Suppressor macrophage treated with lipopolysaccharide for 4 hours (primary cell): ENCODE measurements at regions not wholly inside any gene's neighbourhood (a gene's known extent, or its start where the extent isn't known, plus 50 kb on each side); places are given as distances from the start of the nearest gene placed in this dataset.
"Not testable (repeated sequence)": the region's sequence is repeated elsewhere in the genome, so short reads cannot be mapped to it uniquely, and the experiment has no call there.

ENCODE experiments used
- DNase-seq: peaks from one replicate; pipeline ENCODE4 v3.0.0-alpha.2; 2020

DNA sequence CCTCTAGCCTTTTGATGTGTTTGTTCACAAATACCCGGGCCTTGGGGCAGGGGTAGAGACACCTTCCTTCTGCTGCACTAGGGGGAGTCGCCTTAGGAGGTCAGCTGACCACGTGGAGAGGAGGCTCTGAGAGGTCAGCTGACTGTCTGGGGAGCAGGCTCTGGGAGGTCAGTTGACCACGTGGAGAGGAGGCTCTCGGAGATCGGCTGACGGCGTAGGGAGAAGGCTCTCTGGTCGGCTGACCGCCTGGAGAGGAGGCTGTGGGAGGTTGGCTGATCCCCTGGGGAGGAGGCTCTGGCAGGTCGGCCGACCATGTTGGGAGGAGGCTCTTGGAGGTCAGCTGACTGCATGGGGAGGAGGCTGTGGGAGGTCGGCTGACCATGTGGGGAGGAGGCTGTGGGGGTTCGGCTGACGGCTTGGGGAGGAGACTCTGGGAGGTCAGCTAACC lies 59.6 kb upstream of the LYZL1 start:
- DNase-seq, result no peak

DNA sequence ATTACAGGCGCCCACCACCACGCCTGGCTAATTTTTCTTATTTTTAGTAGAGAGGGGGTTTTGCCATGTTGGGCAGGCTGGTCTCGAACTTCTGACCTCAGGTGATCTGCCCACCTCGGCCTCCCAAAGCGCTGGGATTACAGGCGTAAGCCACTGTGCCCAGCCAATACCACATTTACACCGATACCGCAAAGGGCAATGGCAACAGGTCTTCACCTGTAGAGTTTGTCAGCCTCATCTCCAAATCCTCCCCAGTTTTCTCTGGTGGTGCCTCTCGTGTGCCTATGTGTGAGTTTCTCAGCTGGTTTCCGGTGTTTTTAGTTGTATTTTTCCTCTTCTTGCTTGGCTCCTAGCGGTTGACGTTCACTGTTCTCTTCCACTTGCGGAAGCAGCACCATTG lies 52.0 kb upstream of the LYZL1 start:
- not testable (repeated sequence) for DNase-seq

DNA sequence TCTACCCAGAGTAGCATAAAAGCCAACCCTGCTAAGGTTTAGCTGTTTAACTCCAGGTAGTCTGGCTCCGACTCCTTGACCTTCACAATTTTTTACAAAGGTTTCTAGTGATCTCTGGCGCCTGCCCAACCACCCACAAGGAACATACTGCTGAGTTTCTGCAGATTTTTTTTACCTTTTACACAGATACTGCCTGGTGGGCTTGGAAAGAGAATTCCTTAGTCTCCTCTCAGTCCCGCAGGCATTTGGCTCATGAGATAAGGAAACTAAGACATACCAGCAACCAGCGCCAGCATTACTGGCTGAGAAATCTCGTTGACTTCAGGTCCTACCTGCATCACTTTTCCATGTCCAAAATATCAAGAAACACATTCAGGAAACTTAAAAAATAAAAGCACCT lies 51.1 kb upstream of the LYZL1 start:
- no peak for DNase-seq

DNA sequence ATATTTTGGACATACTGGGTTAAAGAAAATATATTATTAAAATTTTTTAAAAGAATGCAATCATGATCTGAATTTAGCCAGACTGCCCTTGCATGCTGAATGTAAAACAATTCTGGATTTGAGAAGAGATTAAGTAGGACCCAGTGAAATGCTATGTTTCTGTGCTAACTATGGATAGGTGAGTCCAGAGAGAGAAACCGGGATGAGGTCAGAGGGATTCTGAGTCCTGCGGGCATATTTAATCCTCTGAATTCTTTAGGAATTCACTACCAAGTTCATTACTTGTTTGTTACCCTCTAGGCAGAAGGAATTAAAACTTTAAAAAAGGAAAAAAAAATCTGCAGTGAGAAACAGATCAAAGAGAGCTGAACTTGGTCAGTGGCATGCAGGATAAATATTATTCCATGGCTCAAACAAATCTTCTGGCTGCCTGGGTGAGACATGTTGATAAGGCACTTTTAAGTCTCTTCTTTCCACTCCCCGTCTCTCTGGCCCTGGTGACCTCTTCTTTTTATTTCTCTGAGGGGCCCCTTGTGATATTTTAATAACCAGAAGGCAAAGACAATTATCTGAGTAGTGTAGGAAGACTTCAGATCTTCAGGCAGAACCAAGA lies 50.2 kb upstream of the LYZL1 start:
- DNase-seq, result no peak
